GM21526 (cell line): ENCODE measurements at regions not wholly inside any gene's neighbourhood (a gene's known extent, or its start where the extent isn't known, plus 50 kb on each side); places are given as distances from the start of the nearest gene placed in this dataset.

ENCODE experiments used
- ATAC-seq: cut with Tn5 transposase; IDR thresholded peaks from one replicate; pipeline ENCODE4 v1.9.1; 2021; ENCODE audit warnings: moderate library complexity; ENCODE audit not compliant: unreplicated experiment, low FRiP score

DNA sequence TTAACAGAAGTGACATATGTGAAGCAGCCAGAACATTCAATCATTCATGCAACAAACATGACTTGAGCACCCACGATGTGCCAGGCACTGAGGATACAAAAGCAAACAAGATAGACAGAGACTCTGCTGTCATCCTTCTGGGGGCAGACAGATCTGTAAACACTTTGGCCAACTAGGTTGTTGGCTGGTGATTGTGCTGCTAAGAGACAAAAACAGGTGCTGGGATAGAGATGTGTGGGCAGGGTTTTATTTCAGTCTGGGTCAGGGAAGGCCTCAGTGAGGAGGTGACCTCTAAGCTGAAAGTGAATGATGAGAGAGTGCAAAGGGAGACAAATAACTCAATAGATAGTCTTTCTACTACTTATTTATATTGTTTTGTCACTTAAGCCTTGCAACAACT, 147.0 kb upstream of the VEPH1 start:
- ATAC-seq: no peak

DNA sequence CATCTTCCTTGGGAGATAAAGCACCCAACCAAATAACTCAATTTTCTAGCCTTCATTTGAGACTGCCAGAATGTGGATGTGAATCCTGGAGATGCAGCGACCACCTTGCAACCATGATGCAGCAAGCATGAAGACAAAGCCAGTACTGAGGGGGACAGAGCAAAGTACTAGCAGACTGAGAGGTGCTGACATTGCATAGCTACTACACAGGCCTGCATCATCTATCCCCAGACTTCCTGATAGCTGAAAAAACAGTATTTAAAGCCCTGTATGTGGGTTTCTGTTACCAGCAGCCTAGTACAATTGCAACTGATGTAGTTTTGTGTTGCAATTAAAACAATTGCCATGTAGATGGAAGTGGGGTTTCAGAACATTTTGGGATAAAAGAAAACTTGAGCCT, 146.3 kb upstream of the VEPH1 start:
- no peak for ATAC-seq

DNA sequence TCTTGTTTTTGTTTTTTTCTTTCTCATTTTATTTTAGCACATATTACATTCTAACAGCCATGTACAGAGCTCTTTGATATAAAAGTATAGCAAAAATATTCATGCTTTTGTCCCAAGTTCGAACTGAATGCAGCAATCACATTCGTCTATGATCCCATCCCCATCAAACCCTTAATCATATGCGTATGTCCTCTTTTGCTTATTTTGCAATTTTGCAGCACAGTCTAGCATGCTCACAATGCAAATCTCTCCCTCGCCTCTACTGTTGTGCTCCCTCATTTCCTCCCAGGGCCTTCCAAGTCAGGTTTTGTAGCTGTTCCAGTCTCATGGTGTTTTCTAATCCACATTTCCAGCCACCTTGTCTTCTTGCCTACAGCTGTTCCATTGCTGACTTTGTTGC, 144.6 kb upstream of the VEPH1 start:
- ATAC-seq: no peak

DNA sequence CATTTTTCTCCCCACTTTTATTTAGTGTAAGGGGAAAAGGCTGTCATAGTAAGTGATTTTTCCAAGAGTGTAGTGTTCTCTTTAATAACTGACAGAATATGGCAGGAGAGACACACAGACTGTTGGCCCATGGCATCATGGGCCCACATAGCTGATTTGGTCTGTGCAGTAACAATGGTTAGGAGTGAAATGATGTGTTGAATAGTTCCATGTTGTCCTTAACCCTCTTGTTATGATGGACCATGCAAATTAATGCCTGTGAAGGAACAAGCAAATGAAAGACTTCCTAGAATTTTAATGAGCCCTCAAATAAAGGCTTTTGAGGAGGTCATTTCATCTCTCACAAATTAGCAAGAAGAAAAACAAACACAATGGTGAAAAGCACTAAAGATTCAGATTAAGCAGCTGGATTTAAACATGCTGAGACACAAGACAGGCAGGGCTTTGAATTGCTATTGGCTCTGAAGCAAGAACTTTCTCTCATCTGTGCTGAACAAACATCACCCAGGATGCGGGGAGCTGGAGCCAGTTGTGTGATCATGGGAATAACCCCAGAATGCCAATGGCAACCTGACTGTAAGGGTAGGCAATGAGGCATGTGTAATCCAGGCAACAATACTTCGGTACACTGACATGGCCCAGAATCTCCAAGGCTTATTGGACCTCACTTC, 136.7 kb upstream of the VEPH1 start:
- no peak for ATAC-seq

DNA sequence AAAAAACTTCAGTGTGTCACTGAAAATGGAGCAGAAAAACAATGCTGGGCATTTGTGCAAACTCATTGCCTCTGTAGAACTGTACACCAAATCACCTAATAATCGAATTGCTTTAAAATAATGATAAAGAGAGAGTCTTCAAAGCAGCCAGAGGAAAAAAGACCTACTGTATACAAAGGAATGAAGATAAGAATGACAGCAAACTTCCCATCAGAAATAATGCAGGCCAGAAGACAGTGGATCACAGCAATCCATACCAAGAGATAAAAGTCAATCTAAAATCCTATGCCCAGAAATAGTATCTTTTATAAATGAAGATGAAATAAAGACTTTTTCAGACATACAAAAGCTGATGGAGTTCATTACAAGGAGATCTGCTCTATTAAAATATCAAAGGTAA, 134.7 kb upstream of the VEPH1 start:
- ATAC-seq: no peak

DNA sequence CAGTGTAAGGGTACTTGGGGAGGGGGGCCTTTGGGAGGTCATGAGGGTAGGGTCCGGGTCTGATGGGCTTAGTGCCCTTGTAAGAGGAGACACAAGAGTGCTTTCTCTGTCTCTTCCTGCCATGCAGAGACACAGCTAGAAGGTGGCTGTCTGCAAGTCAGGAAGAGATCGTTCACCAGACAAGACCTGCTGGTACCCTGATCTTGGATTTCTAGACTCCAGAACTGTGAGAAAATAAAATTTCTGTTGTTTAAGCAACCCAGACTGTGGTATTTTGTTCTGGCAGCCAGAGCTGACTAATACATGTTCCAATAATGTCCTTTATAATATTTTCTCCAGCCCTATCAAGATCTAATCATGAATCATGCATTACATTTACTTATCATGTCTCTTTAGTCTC, 130.0 kb upstream of the VEPH1 start:
- no peak for ATAC-seq

DNA sequence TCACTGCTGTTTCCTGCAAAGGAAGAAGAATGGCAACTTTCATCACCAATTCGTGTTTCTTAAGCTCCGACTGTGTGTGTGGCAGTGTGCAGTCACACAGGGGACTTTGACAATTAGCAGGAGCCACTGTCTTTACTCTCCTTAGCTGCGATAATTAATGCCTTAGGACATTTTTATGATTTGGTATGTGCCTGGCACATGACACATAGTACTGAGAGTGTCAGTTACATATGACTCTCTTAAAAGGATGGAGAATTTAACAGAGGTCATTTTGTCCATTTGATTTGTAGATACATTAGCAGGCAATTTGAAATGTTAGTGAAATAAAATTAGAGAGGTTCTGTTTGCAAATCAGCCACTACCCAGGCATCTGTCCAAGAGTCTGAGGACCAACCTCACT, 128.9 kb upstream of the VEPH1 start:
- no peak for ATAC-seq

DNA sequence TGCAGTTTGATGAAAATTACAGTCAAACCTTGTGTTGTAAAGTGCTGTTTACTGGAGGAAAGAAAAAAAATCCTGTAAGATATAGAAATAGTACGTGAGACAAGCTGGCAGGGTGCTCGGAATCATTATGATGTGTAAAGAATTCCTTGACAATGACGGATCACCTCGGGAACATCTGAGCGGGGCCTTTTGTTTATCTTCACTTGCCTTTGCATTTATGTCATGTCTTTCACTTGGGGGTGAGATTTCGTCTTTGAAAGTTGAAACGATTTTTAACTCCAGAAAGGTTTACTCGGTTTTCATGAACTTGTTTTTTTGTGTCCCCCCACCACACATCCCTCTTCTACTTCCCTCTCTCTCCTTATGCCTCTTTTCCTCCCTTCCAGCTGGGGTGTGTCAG, 128.3 kb upstream of the VEPH1 start:
- ATAC-seq: no peak

DNA sequence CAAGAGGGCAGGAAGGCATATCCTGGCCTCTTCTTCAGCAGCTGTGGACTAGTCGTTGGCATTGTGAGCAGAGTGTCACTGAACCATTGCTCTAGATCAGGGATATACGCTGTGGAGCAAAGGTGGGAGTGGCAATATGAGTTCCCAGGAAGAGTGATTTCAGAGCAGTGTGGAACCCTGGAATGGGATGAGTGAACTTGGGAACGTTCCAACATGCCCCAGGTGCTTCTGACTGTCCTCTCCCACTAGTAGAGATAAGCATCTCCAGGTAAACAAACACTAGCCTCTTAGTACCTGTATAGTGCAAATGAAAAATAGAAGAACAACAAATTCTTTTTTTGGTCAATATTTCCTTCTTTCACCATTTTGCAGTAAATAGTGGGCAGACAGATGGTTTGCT, 123.6 kb upstream of the VEPH1 start:
- no peak for ATAC-seq

DNA sequence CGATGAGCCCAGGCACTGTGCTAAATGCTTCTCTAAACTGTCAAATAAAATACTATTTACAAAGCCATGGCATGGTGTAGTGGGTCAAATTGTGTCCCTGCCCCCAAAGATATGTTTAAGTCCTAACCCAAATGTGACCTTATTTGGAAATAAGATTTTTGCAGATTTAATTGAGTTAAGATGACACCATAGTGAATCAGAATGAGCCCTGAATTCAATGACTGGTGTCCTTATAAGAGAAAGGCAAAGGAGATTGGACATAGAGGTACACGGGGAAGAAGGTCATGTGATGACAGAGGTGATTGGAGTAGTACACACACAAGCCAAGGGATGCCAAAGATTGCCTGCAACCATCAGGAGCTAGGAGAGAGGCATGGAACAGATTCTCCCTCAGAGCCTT, 121.6 kb upstream of the VEPH1 start:
- ATAC-seq: no peak

DNA sequence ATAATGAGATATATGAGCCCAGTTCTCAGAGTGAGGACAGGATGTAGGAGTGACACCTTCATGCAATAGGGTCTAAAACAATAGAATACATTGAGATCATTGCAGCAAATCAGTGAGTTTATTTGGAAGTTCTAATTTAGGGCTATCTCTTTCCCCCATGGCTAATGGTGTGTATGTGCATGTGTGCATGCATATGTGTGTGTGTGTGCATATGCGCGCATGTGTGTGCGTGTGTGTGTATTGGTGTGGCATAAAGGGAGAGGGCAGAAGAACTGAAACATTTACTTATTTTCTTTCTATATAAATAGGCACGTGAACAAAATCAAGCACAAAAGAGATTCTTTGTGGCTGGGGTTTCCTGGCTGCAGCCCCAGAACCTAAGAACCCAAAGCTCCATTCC, 115.7 kb upstream of the VEPH1 start:
- no peak for ATAC-seq

DNA sequence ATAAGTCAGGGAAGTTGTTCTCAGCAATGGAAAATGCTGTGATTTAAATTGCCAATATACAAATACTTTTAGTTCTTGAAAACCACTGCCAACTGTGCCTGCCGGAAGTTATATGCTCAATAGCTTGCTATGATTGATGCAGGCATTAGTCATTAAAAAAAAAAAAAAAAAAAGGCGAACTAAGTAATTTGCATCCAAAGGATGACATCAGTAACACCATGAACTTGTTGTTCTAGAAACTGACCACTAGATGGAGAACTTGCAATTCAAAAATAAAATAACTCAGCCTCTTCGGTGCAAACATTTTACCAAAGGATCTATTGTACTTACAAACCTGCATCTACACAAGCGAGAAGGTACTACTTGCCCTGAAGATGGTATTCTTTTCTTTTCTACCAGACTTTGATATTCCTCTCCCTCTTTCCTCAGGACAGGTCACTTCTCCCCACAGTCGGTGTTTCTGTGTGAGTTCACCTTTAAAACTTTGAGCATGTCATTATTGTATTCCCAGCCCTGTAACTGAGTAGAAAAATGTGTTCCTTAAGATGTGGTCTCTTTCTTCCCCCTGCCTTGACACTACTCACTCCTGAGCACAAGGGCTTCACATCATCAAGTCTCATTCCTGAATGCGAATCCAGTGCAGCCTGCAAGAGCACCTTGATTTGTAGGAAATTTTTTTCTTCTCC, 115.0 kb upstream of the VEPH1 start:
- peak; percentile 83 for ATAC-seq

DNA sequence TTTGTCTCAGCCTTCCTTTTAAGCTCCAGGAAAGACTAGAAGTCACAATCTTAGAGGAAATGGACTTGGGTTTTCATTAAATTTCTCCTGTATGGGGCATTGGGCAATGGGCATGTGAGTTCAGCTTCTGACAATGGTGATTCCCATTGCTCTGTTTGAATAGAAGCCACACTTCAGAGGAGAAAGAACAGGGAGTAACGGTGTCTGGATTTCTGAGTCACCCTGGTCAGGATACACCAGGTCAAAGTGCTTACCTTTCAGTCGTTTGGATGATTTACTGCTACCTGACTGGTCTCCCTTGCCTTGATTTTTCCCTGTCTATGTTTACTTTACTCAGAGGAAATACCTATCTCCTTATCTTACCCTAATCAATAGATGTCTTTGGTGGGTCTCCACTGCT, 111.7 kb upstream of the VEPH1 start:
- ATAC-seq: no peak

DNA sequence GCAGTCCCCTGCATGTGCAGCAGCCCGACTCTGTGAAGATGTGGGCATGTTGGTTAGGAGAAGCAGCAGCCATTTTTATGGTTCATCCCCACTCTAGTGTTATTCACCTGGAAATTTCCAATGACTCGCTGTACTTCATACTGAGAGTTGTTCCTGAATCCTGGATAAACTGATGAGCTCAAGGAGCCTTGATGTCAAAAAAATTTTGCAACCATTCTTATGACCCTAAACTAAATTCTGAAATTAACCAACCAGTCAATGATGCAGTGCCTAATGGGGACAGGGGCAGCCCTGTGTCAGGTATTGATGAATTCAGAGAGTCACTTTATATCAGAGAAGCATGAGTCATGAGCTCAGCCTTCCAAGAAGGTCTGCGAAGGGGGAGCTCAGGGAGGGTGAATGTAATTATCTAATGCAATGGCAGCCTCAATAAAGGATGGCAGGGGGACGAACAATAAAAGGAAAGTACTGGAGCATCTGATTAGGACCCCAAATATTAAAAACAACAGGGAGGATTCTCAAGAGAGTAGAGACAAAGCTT, 108.4 kb upstream of the VEPH1 start:
- no peak for ATAC-seq

DNA sequence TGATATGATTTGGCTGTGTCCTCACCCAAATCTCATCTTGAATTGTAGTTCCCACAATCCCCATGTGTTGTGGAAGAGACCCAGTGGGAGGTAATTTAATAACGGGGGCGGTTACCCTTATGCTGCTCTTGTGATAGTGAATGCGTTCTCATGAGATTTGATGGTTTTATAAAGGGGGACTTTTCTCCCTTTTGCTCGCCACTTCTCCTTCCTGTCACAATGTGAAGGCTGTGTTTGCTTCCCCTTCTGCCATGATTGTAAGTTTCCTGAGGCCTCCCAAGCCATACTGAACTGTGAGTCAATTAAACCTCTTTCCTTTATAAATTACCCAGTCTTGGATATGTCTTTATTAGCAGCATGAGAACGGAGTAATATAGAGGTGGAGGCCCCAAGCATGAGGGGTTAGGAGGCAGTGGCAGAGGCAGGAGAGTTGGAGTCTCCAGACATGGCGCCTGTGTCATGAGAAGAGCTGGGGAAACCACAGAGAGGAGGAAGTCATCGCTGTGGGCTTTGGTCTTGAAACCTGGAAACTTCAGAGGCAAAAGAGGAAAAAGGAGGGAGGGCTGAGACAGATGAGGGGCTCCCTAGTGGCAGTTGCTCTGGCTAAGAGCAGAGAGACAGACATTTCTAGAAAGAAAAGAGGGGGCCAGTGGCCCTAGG, 107.8 kb upstream of the VEPH1 start:
- no peak for ATAC-seq

DNA sequence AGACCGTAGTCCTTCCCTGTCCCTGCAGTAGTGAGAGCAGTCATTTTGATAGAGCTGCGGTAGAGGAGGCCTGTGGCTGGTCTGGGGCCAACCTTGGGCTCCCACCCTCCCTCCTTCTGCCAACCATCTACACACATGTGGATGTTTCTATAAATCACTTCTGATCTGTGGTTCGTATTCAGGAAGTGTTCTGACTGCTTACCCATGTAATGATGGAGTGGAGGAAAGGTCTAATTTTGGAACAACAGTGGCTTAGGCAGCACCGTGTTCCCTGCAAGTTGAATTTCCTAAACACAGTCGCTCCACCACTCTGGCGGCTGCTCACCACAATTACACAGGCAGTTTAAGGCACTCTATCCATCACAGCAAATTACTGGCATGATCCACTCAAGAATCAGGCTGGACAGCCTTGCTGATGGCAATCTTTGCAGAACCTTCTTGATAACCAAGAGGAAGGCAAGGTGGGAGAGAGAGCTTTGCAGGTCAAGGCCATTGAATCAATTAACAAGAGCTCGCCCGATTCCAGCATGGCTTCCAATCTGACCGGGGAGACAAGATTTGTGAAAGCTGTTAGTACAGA, 104.7 kb upstream of the VEPH1 start:
- ATAC-seq: no peak

DNA sequence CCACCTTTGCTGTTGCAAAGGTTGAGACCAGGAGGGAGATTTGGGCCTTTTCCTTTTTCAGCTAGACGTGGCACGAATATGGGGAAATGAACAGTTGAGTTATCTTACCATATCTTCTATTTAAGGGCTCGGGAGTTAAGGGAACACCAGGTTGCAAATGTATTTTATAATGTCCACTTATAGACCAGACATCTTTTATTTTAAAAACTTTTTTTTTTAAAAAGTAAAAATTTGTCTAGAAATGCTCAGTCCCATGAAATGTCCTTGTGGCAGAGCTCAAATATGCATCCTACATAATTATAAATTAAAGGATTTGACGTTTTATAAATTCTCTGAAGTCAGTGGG, 103.6 kb upstream of the VEPH1 start:
- ATAC-seq: no peak

DNA sequence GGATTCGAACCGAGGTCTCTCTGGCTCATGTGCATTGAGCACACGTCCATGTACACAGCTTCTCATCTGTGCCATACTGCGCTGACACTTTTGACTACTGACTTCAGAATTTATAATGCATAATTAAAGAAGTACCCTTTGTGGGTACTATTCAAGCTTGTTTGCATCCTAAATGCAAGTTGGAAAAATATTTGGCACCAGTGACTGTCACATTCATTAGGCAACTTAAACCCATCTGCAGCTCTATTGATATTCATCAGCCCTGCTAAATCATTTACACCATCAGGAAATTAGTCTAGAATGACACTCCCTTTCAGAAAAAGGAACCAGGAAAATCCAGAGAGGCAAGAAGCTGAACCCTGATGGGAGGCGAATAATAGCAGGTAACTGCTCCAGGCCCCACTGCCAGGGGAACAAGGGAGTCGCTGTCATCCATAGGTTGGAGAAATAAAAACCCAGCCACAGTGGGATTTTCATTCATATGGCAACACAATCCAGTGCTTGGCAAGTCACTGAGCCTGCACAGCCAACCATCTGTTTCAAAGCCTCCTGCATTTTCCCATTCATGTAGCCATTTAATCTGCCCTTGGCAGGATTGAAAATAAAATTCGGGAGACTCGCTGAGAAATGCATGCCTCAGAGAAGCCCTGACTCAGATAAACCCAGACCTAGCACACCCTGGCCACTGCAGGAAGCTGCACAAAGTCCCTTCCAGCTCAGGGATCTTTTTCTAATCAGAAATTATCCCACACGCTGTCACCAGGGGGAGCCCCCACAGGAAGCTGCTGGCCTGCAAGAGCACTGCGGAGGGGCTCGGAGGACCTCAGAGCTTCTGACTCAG, 103.0 kb upstream of the VEPH1 start:
- ATAC-seq: peak; percentile 94

DNA sequence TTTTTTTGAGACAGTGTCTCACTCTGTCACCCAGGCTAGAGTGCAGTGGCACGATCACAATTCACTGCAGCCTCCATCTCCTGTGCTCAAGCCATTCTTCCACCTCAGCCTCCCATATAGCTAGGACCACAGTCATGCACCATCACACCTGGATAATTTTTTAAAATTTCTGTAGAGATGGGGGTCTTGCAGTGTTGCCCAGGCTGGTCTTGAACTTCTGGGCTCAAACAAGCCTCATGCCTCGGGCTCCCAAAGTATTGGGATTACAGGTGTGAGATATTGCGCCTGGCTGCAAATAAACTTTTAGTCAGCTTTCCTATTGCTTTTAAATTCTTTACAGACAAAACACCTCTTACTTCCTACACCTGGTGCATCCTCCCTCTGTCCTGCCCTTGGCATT, 102.1 kb upstream of the VEPH1 start:
- ATAC-seq: no peak

DNA sequence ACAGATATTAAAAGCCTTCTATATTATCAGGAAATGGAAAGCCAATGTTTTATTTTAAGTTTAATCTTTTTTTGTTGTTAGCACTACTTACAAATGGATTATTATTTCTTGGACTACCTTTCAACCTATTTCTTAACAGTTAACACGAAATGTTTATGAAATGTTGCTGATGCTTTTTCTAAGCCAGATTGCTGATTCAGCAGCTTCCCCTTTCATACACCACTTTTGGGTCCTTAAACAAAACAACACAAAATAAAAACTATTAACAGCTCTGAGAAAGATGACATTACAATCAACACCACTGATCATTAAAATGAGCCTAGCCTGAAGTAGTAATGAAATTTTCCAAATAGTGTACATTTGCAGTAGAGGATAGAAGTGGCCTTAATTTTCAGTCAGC, 99.2 kb upstream of the VEPH1 start:
- ATAC-seq: no peak

DNA sequence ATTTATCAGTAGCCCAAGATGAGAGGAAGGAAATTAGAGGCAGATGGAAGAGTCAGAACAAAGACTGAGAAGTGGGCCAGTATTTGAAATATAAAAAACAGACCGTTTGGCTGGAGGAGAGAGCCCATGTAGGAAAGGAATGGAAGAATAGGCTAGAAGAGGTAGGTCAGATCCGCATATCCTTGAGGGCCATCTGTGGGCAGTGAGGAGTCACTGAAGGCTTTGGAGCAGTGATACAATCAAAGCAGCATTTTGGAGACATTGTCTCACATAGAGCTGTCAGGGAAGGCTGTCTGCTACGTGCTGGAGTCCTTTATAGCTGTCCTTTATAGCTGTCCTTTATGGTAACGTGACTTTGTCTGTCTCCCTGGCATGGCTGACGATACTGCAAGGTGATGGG, 92.0 kb upstream of the VEPH1 start:
- no peak for ATAC-seq
